OCI-LY7 (cell line): ENCODE measurements at regions not wholly inside any gene's neighbourhood (a gene's known extent, or its start where the extent isn't known, plus 50 kb on each side); places are given as distances from the start of the nearest gene placed in this dataset.

Experiments
- EZH2phosphoT487 ChIP-seq: fragments of 200-600 bp; sonication (generic); IDR thresholded peaks from 2 replicates; pipeline ENCODE4 v1.6.1; 2018; ENCODE audit warnings: low read depth, borderline replicate concordance, mild to moderate bottlenecking, mixed run types, antibody characterized with exemption, low read length, moderate library complexity, mixed read lengths
- TF ChIP-seq, protein P1 (sequence below): fragments of 200-600 bp; sonication (generic); conservative IDR thresholded peaks from 2 replicates; pipeline ENCODE4 v1.5.1; 2014; ENCODE audit warnings: mild to moderate bottlenecking, antibody characterized with exemption, low read length, moderate library complexity, mixed read lengths

DNA sequence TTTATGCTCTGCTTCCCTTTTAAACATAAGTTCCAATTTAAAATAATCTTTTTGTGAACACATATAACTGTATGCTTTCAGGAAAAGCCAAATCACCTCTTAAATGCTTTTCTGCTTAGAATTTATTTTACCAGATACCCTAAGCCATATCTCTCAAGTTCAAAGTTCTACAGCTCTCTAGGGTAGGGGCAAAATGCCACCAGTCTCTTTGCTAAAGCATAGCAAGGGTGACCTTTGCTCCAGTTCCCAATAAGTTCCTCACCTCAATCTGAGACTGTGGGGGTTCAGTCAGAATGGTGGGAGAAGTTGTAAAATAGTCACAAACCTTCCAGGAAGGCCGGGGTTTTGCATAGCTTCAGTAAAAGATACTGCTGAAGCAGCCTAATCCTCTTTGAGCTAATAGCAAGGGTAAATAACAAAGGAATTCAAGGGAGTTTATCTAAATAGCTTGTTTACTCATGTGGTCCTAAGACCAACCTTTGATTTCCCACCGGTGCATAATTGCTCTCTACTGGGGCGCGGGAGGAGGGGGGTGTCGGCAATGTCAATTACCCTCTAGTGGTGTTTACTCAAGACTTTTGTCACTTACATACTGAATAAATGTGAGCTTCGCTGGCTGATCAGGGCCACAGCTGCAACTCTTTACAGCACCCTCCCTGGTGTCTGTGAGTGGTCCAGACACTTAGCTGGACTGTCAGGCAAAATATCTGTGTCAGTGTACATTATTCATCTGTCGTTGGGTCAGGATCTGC lies 1376.2 kb downstream of the NCAM2 start:
- TF ChIP-seq, protein P1, sequence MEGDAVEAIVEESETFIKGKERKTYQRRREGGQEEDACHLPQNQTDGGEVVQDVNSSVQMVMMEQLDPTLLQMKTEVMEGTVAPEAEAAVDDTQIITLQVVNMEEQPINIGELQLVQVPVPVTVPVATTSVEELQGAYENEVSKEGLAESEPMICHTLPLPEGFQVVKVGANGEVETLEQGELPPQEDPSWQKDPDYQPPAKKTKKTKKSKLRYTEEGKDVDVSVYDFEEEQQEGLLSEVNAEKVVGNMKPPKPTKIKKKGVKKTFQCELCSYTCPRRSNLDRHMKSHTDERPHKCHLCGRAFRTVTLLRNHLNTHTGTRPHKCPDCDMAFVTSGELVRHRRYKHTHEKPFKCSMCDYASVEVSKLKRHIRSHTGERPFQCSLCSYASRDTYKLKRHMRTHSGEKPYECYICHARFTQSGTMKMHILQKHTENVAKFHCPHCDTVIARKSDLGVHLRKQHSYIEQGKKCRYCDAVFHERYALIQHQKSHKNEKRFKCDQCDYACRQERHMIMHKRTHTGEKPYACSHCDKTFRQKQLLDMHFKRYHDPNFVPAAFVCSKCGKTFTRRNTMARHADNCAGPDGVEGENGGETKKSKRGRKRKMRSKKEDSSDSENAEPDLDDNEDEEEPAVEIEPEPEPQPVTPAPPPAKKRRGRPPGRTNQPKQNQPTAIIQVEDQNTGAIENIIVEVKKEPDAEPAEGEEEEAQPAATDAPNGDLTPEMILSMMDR, result no peak
- TF ChIP-seq EZH2phosphoT487, result no peak
